HG02885 (cell line): ENCODE measurements at regions not wholly inside any gene's neighbourhood (a gene's known extent, or its start where the extent isn't known, plus 50 kb on each side); places are given as distances from the start of the nearest gene placed in this dataset.
"Not testable (repeated sequence)": the region's sequence is repeated elsewhere in the genome, so short reads cannot be mapped to it uniquely, and the experiment has no call there.

Experiments
- ATAC-seq: cut with Tn5 transposase; IDR thresholded peaks from one replicate; pipeline ENCODE4 v1.9.1; 2021; ENCODE audit warnings: mild to moderate bottlenecking; ENCODE audit not compliant: unreplicated experiment, poor library complexity

GRCh38 chr5:77871946-77872345 is 95.8 kb upstream of the TBCA start:
- ATAC-seq = no peak

- no peak for ATAC-seq
These were observed 94.9 kb upstream of the TBCA start for GRCh38 chr5:77871016-77871415.

- no peak for ATAC-seq
These were observed 93.1 kb upstream of the TBCA start for GRCh38 chr5:77869116-77869798.

GRCh38 chr5:77867914-77868313 is 91.8 kb upstream of the TBCA start:
- no peak for ATAC-seq

GRCh38 chr5:77867194-77867691 is 91.1 kb upstream of the TBCA start:
- ATAC-seq = no peak

DNA sequence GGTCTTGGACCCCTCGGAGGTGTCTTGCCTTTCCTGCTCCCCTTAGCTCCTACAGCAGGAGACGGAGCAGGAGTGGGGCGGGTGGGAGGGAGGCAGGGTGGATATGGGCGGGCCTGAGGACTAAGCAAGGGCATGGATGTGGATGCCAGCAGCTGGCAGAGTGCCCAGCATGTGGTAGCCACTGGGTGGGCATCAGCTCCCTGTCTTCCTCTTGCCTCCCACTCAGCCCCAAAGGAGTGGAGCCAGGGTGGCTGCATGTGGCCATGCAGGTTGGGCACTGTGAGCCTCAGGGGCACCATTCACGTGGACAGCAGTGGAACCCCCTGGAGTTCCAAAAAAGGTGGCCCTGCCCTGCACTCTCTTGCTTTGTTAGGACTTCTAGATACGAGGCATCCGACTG is 90.1 kb upstream of the TBCA start:
- ATAC-seq = no peak

DNA sequence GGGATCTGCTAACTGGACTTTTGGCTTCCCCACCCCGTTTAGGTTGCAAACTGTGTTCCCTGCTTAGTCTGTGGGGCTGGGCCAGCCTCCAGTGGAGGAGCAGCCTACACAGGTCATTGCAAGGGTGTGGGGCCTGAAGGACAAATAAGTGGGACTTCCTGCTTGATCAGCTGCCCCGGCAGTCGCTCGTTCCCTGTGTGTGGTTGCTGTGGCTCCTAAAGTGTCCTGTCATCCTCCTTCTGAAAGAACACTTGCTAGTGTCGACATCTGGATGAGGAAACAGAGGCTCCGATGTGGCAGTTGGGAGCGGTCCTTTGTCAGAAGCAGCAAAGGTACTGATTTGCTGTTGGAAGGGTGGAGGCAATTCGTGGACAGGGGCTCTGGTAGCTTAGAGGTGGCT is 88.9 kb upstream of the TBCA start:
- ATAC-seq = no peak

GRCh38 chr5:77863181-77863580 is 87.0 kb upstream of the TBCA start:
- no peak for ATAC-seq

- ATAC-seq = no peak
These were observed 85.4 kb upstream of the TBCA start for GRCh38 chr5:77861576-77861975.

- ATAC-seq = no peak
These were observed 83.2 kb upstream of the TBCA start for GRCh38 chr5:77859306-77859705.

- not testable (repeated sequence) for ATAC-seq
These were observed 82.5 kb upstream of the TBCA start for GRCh38 chr5:77858678-77859077.

DNA sequence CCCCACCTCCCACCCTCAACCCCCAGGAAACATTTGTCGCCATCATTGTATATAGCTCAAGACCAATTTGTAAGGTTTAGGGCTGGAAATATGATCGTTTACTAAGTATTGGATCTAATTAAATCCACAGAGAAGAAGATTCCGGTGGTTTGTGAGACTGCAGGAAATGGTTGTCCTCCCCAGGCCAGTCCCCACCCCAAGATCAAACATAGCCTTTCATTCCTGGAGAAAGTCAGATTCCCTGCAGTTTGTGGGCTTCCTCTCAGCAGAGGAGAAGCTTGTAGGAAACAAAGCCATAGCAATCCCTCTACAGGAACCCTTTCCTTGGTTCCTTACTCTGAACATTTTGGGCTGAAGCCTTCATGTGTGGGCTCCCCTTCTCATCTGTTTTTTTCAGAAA is 79.2 kb upstream of the TBCA start:
- ATAC-seq = no peak

- ATAC-seq = no peak
These were observed 77.3 kb upstream of the TBCA start for GRCh38 chr5:77853353-77853907.

DNA sequence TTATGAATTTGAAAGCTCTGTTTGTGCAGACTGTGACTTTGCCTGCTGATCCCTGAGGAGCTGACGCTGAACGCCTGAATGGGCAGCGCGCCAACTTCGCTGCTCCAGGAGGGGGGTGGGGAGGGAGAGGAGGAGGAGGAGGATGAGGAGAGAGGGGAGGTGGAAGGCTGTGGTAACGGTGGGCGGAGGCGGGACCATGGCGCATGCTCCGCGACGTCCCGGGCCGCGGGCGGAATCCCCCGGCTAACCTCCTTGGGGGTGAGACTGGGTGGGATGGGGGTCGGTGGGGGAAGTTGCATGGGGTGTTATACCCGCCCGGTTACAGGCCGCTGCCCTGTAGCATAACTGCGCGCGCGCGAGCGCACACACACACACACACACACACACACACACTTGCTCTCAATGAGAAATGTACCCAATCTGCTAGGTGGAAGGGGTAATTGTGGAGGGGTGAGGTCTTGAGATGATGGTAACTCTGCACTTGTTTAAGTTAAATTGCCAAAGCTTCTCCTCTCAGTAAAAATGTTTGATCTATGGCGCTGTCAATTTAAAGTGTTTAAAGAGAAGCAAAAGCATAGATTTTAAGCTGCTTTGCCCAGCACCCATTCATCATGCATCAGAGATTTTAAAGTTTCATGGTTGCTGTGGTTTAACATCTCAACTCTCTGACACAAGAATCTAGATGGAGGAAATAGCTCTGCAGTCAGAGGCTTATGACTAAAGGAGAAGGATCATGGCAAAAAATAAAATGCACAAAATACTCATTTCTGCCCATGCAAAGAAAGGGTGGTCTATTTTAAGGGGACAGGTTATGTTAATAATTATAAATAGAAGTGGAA is 76.6 kb upstream of the TBCA start:
- ATAC-seq = peak; percentile 76

- ATAC-seq = no peak
These were observed 76.0 kb upstream of the TBCA start for GRCh38 chr5:77852068-77852513.

GRCh38 chr5:77851176-77852067 is 75.3 kb upstream of the TBCA start:
- no peak for ATAC-seq

- no peak for ATAC-seq
These were observed 74.5 kb upstream of the TBCA start for GRCh38 chr5:77850536-77851175.

DNA sequence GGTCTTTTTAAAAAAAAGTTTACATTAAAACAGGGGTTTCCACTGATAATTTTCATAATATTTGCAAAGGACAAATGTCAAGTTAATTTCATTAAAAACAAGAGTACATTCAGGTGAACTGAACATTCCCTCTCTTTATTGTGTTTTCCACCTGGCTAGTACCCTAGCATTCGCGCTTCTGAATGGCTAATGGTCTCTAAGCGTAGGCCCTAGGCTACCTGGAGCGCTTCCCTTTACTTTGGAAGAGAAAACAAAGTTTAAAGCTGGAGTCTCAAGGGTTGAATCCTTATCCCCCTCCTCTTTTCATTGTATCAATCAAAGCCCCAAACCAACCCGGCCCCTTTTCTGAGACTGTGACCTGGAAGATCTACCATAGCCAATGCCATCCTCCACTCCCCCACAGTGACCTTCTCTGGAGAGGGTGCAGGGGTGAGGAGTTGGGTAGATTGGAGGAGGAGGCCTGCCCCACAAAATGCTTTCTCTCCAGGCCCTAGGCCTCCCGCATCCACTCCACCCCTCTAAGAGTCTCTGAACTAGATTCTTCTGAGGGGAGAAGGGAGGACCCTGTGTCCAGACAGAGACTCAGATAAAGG is 73.3 kb upstream of the TBCA start:
- no peak for ATAC-seq

DNA sequence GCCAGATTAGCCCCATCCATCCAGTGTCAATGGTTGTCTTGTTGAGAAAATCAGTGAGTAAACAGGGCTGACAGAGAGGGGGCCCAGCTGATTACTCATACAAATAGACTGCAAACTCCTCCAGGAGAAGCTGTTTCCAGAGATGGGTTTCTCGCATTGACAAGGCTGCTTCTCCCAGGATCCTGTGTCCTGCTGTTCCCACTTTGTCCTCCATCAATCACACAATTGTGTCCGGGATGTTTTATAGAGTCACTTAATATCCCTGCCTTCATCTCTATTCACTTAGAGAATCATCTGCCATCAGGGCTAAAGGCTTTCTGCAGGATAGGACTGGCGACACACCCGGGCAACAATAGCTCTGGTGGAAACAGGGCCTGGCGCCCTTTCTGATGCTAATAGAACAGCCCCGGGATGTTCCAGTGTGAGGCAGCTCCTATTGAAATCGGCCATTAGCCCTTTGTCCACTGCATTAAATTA is 71.7 kb upstream of the TBCA start:
- ATAC-seq = no peak
